Left ventricle myocardium superior (tissue), 1 donor: ENCODE measurements at regions not wholly inside any gene's neighbourhood (a gene's known extent, or its start where the extent isn't known, plus 50 kb on each side); places are given as distances from the start of the nearest gene placed in this dataset.

Source experiments
- ATAC-seq: fragments of 200-7000 bp; cut with Tn5 transposase; one replicate; pipeline ENCODE4 v1.9.1; 2020; ENCODE audit warnings: mild to moderate bottlenecking, moderate library complexity
- DNase-seq: peaks from one replicate; pipeline ENCODE4 v3.0.0-alpha.2; 2020
- intact Hi-C: fragments of 100-400 bp; cut with micrococcal nuclease; formaldehyde crosslinking; loops from one replicate; pipeline ENCODE4 v1.11.0; 2022
- donor health status: DM: no; HTN: yes; CAD: no; lungs with severe emphysema.

DNA sequence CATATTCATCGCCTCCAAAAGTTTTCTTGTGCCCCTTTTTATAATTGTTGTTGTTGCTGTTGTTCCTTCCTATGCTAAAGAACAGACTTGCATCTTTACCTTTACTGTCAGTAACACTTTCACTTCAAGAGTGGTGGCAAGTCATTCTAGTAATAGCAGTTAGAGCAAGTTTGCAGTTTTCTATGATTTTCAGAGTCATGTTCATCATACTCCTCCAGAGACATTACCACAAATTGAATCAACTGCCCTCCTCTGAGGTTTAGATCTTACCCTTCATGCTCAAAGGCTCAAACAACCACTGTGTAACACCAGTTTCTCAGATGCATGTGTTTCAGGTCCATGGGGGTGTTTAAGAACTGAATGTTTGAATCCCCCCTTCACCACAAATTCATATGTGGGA is 763.4 kb downstream of the LRFN5 start:
- DNase-seq = no peak
- ATAC-seq = no peak
- intact Hi-C loops = no loop called here

DNA sequence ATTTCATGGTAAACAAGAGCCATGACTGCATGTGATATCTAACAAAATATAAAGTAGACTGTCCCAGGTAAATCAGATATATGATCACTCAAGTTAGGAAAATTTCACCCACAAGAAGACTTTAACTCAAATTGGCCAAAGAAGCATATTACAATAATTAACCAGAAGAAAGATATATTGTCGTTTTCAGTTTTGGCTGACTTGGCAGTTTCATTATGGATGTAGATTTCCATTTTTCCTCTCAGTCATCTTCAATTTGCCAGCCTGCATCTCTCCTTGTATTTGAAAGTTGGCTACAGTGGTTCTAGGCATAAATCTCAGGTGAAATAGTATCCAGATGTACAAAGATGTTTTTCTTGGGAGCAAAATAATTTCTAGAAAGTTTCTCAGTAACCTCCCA is 761.6 kb downstream of the LRFN5 start:
- no peak for ATAC-seq
- intact Hi-C loops = no loop called here
- no peak for DNase-seq

DNA sequence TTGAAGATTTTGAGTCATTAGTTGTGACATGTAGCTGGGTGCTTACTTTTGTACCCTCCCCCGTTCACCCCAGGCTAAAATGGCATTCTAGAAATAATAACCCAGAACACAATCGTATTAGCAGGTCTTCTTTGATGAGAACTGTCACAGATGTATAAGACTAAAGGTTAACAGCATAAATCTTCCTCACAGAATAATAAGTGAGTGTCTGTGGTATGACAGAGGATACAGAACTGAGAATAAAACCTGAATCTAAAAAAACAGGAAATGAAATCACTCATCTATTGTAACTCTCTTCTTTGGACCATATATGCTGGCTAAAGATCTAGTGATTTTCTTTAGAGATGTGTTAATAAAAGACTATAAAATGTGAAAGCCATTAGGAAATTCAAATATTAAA is 746.6 kb downstream of the LRFN5 start:
- intact Hi-C loops = no loop called here
- ATAC-seq (no peak), DNase-seq (no peak)

DNA sequence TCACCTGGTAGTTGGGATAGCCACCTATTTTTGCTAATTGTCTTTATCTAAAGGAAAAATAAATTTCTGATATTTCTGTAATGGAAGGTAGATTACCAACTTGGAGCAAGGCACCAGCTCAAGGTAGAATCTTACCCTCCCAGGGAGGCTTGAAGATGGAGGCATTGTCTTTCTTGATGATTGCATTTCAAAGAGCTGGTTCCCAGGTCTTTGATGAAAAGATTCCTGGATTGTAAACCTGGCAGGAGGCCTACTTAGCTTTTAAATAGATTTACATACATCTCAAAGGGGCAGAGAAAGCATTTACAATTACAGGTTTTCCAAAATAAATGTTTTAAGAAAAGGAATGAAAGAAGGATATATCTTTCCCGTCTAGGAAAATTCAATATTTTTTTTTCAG is 729.2 kb downstream of the LRFN5 start:
- intact Hi-C loops = no loop called here
- DNase-seq (no peak), ATAC-seq (no peak)

DNA sequence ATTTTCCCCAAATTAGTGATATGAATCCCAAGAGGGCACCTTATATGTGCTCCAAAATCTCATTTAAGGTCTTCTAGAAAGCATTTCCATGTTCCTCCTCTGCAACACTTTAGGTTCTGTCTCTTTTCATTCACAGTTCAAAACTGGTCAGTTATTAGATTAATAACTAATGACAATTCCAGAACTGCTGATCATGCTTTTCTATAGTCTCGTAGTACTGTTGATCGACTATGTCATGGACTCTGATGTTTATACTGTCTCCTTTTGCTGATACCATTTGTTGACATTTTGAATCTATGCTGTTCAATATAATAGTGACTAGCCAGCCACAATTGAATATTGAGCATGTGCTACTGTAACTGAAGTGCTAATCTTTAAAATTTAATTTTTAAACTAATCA is 728.3 kb downstream of the LRFN5 start:
- no peak for ATAC-seq
- intact Hi-C loops = no loop called here
- no peak for DNase-seq

DNA sequence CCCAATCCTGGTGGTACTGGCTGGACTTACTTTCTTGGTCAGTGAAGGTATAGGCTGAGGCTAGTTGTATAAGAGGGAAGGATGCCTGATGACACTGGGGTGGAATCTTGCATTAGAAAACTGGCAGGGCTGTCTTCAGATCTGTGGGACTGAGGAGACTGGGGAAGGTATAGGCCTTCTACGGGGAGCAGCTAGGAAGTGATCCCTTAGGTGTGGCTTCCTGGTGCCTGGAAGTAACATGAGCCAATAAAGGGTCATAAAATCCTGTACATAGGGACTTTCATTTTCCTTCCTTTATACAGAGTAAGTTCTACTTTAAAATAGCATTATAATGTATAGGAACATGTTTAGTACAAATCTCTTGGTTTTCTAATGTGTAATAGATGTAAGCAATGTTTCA is 716.8 kb downstream of the LRFN5 start:
- DNase-seq (no peak), ATAC-seq (no peak)
- intact Hi-C loops = no loop called here

DNA sequence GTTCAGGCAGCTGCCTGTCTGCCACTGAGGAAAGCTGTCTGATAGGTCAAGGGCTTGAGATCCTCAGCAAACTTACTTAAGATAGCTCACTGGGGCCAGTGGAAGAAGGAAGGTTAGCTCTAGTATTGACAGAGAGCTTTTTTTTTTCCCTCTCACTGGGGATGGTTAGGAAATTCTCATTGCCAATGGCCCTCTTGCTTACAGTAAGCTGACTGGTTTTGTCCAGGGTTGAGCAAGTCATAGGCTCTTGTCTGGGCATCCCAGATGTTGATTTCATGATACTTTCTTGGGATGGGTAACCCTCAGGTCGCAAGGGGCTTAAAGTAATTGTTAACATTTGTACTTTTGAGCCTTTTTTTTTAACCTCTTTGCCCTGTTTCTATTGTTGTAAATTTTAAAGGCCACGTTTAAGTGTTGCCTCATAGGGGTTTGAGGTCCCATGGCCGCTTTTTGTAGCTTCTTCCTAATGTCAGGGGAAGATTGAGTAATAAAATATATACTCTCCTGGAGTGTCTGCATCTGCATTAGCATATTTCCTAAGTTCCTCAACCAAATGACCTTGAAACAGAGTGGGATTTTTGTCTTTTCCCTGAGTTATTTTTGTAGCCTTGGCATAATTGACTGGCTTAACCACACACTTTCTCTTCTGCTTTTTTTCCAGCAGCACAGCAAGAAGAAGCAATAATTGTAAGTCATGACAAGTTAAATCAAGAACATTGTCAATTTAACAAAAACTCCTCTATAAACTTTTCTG is 716.0 kb downstream of the LRFN5 start:
- no peak for ATAC-seq
- DNase-seq = no peak
- intact Hi-C loops = no loop called here

DNA sequence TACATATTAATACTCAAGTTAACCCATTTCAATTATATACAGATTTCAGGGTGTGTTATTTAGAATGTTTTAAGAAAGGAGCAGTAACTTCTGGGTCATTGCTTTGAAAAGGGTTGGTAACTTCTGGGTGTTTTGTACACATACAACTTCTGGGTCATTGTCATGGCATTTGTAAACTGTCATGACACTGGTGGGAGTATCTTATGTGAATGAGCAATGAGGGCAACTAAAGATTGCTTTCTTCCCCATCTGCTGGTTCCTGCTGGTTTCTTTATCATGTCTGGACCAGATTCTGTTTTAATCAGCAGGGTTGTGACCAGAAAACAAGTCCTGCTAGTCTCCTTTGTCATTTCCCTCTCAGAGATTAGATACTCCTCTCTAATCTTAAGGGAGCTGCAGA is 713.3 kb downstream of the LRFN5 start:
- DNase-seq = no peak
- intact Hi-C loops = no loop called here

DNA sequence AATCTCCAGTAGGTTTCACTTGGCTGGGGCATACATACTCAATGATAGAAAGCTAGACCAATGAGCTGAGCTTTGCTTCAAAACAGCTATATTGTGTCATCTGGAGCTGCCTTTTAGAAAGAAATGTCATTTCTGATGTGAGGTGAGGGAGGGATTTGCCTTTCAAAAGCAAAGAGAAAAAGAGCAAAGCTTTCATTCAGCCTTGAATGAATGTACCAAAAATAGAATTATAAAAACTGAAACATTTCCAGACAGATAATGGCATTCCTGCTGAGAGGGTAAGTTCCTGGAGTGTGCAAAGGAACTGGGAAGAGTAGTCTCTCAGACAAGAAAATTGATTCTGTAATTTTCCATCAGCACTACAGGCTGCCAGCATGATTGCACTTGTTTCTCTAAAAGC is 710.0 kb downstream of the LRFN5 start:
- DNase-seq (no peak), ATAC-seq (no peak)
- intact Hi-C loops = no loop called here

More for the DNA sequence above, 713.3 kb downstream of the LRFN5 start:
- no peak for ATAC-seq

DNA sequence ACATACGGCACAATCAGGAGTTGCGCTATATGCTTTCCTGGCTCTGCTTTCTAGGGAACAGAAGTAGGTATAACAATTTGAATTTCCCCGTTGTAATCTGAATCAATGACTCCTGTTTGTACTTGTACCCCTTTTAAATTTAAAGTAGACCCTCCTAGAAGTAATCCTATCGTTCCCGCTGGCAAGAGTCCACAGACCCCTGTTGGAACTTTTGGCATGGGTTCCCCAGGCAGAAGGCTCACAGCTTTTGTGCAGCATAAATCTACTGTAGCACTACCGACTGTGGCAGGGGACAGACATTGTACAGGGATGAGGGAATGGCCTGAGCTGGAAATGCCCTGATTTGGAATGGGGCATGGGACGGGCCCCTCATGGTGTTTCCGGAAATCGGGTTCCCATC is 705.2 kb downstream of the LRFN5 start:
- DNase-seq = no peak
- intact Hi-C loops = no loop called here
- no peak for ATAC-seq

DNA sequence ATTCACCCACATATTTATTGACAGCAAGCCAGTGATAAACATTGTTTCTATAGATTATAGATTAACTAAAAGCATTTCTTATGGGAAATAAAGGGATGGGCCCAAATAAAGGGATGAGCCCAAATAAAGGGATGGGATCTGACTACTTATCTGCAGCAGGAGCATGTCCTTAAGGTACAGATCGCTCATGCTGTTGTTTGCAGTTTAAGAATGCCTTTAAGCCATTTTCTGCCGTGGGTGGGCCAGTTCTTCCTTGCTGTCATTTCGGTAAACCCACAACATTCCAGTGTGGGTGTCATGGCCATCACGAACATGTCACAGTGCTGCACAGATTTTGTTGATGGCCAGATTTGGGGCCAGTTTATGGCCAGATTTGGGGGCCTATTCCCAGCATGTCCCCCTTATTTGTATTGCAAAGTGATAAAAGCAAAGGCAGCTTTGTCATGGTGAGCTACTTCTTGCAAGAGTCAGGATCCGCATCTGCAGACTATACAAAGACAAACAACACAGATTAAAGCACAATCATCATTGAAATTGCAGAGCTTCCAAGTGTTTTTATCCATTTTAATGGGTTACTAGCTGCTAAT is 700.7 kb downstream of the LRFN5 start:
- ATAC-seq (no peak), DNase-seq (no peak)
- intact Hi-C loops = no loop called here

DNA sequence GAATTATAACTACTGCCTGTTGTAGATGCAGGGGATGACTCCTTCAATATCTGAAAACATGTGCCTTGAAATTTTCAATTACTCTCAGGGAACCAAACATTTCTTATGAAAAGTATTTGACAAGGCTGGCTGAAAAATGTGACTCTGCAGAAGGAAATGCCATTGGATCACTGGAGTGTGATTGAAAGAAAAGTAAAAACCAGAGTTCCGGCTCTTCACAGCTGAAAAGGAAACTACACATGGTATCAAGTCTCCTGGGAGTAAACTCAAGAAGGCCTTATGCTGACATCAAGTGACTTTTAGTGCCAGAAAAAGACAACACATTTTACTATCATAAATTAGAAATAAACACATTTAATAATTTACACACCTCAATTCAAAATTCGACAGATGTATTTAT is 693.0 kb downstream of the LRFN5 start:
- intact Hi-C loops = no loop called here
- ATAC-seq = no peak
- DNase-seq = no peak

DNA sequence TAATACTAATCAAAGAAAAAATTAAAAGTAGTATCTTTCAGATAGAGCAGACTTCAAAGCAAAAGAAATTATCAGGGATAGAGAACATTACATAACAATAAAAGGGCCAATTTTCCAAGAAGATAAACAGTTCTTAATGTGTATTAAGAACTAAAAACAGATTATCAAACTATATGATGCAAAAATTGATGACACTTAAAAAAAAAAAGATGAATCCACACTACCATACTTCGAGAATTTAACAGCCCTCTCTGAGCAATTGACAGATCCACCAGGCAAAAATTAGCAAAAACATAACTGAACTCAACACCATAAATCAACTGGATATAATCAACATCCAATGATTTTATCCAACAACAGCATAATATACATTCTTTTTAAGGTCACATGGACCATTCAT is 686.5 kb downstream of the LRFN5 start:
- intact Hi-C loops = no loop called here
- no peak for ATAC-seq
- no peak for DNase-seq

DNA sequence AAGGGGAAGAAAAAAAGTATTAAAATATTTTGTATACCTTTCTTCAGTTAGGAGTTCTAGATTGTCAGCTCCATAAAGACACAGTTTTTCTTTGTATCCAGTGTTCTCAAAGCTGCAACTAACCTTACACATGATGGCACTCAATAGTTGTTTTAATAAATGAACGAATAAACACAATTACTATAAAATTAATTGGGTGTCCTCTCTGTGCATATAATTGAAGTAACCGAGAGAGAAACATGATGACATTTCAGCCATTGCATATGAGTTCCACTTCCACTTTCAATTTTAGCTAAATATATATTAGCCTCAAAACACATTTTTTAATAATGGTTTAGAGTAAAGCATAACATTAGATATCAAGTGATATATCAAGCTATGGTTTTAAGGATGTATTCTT is 671.2 kb downstream of the LRFN5 start:
- DNase-seq (no peak), ATAC-seq (no peak)
- intact Hi-C loops = no loop called here

DNA sequence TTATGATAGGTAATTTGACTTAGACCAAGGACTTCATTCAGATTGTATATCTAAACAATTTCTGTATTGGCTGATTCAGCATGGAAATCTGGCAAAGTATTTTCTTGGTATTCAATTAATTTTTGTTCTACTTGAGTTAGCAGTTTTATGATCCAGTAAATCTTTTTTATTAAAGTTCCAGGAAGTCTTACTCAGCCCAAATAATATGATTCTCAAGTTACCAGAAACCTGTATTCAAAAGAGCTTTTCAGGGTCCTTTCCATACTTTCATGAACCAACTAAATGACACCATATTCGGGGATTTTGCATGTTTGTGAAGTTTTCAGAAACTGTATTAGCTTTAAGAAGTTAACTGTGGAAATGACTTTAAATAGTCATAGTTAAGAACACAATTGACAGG is 662.6 kb downstream of the LRFN5 start:
- no peak for DNase-seq
- ATAC-seq = no peak

DNA sequence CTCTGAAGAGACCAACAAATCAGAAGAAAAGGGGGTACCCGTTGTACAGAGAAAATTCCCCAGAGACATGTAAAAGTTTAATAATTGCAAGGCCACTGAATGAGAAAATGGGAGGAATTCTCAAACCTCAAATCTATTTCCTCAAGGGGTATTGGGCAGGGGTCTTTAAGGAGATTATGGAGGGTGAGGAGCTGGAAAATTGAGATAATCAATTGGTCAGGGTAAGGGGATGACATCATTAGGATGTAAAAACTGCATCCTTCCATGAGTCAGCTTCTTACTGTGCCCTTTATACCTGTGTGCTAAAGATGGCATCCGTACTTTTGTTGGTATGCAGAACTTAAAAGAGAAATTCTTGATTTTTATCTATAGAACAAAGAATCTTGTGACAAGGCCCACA is 641.5 kb downstream of the LRFN5 start:
- ATAC-seq = no peak
- DNase-seq = no peak
- intact Hi-C loops = no loop called here

More for the DNA sequence above, 662.6 kb downstream of the LRFN5 start:
- intact Hi-C loops = no loop called here

DNA sequence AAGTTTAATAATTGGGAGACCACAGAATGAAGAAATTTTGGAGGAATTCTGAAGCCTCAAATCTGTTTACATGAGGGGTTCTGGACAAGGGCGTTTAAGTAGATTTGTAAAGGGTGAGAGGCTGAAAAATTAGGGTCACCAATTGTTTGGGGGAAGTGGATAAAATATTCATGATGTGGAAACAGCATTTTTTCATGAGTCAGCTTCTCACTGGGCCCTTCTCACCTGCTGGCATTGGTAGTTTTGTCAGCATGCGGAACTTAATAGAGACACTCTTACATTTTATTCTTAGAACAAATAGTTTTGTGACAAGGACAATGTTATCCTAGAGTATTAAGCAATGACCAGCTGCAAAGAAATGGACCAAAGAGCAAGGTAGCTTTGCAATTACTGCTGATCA is 634.4 kb downstream of the LRFN5 start:
- ATAC-seq = no peak
- intact Hi-C loops = no loop called here
- DNase-seq = no peak

DNA sequence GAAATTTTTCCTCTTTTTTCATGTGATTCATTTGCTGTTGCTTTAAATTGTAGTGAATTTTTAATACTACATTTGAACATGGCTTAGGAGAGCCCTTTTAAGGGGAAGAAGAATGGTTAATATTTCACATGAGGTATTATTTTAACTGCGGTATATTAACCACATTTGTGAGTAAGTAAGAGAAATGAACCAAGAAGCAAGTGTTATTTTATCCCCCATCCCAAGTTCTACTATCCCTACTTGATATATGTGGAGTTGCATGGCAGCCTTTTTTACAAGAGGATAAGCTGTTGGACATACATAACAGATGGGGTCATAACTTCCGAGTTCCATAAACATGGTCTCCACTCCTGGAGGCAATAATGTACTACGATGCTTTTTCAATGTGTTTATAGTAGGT is 623.3 kb downstream of the LRFN5 start:
- DNase-seq = no peak
- intact Hi-C loops = loop anchor here (5.0 kb wide), 1 partner anchor 772 kb away; no protein-coding TSS in a partner anchor
- ATAC-seq = no peak

DNA sequence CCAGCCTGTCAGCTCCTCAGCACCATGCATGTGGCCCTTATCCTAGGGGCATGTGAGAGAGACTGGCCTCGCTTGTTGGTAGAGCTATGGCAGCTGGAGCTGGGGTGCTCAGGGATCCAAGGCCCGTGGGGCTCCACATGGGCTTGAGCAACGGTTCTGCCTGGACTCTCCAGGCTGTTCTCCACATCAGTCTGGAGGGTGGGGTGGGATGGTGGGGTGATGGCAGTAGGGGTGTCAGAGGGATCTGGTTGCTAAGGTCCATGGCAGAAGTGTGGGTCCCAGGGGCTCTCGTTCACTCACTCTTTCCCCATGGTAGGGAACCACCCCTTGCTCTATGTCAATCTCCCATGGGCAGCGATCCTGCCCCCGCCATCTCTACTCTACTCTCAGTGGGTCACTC is 622.6 kb downstream of the LRFN5 start:
- no peak for DNase-seq
- intact Hi-C loops = no loop called here
- ATAC-seq = no peak

DNA sequence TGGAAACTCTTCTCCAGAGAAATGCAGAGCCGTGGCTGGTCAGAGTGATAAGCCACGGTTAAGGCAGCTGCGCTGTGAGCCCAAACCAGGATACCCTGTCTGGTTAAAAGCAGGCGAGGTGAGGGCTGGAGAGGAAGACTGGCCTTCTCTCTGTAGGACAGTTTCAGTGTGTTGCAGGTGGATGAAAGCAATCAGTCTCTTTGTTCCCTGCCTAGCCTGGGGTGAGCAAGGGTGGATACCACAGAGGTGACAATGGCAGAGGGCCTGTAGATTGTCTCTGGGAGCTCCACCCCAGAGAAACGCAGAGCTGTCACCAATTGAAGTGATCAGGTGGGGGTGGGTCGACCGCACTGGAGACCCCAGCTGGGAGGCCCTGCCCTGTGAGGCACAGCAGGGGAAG is 621.9 kb downstream of the LRFN5 start:
- no peak for ATAC-seq
- no peak for DNase-seq
- intact Hi-C loops = no loop called here
